Endodermal cell (in vitro differentiated cells): ENCODE measurements at regions not wholly inside any gene's neighbourhood (a gene's known extent, or its start where the extent isn't known, plus 50 kb on each side); places are given as distances from the start of the nearest gene placed in this dataset.

Source experiments
- DNase-seq: peaks from one replicate; pipeline ENCODE4 v3.0.0-alpha.2; 2017
- H3K27ac ChIP-seq: 2 replicates; pipeline ENCODE4 v1.5.1; 2013; ENCODE audit warnings: mild to moderate bottlenecking, low read depth, low read length, moderate library complexity
- H3K27me3 ChIP-seq: 2 replicates; pipeline ENCODE4 v1.6.1; 2013; ENCODE audit warnings: mild to moderate bottlenecking, low read length, moderate library complexity; ENCODE audit not compliant: insufficient read depth, control insufficient read depth, poor library complexity, severe bottlenecking
- H3K36me3 ChIP-seq: 2 replicates; pipeline ENCODE4 v1.7.0; 2013; ENCODE audit warnings: mild to moderate bottlenecking, low read length, moderate library complexity; ENCODE audit not compliant: control insufficient read depth, insufficient read depth
- H3K4me1 ChIP-seq: one replicate; pipeline ENCODE4 v1.7.0; 2013; ENCODE audit warnings: low read length; ENCODE audit not compliant: control insufficient read depth, insufficient read depth
- H3K4me3 ChIP-seq: 2 replicates; pipeline ENCODE4 v1.5.1; 2013; ENCODE audit warnings: mild to moderate bottlenecking, low read length, moderate library complexity
- H3K9ac ChIP-seq: 2 replicates; pipeline ENCODE4 v1.6.1; 2013; ENCODE audit warnings: mild to moderate bottlenecking, low read length, moderate library complexity; ENCODE audit not compliant: poor library complexity, severe bottlenecking; ENCODE audit errors: extremely low read depth
- H3K9me3 ChIP-seq: 2 replicates; pipeline ENCODE4 v1.6.1; 2013; ENCODE audit warnings: mild to moderate bottlenecking, low read length, moderate library complexity; ENCODE audit not compliant: control insufficient read depth
- H3K27ac Mint-ChIP-seq: 2 replicates; pipeline ENCODE4 v1.8.0; 2020; ENCODE audit warnings: mixed read lengths
- H3K27me3 Mint-ChIP-seq: 2 replicates; pipeline ENCODE4 v1.8.0; 2021; ENCODE audit warnings: mild to moderate bottlenecking, mixed read lengths; ENCODE audit not compliant: insufficient read depth
- H3K36me3 Mint-ChIP-seq: 2 replicates; pipeline ENCODE4 v1.8.0; 2020; ENCODE audit warnings: low read depth, mixed read lengths
- H3K4me1 Mint-ChIP-seq: 2 replicates; pipeline ENCODE4 v1.8.0; 2020; ENCODE audit warnings: mixed read lengths
- H3K4me3 Mint-ChIP-seq: 2 replicates; pipeline ENCODE4 v1.8.0; 2020; ENCODE audit warnings: mild to moderate bottlenecking, moderate library complexity, mixed read lengths
- H3K9me3 Mint-ChIP-seq: 2 replicates; pipeline ENCODE4 v1.8.0; 2020; ENCODE audit warnings: mild to moderate bottlenecking, mixed read lengths
- WGBS, 2 experiments: methylation state at CpG; one replicate each; pipeline versions ENCODE4 v1.1.5 to v1.1.7; 2013; ENCODE audit warnings: missing lambda C conversion rate in 2 of 2, mixed read lengths in 1 of 2; ENCODE audit not compliant: insufficient coverage in 1 of 2, insufficient read length in 1 of 2; 5-methylcytosine and 5-hydroxymethylcytosine counted together
- TF ChIP-seq, protein P1 (sequence below): fragments of 200-600 bp; sonication (generic); conservative IDR thresholded peaks from 2 replicates; pipeline ENCODE4 v1.5.0; 2021; ENCODE audit warnings: antibody characterized with exemption, mild to moderate bottlenecking

GRCh38 chr13:36548129-36548528 is 115.8 kb downstream of the CCNA1 start:
- no peaks in the 10 kb centered on the region for H3K36me3 ChIP-seq
- no peaks in the 10 kb centered on the region for H3K36me3 Mint-ChIP-seq
- H3K9ac ChIP-seq = no peak overlapping the region
- H3K4me3 Mint-ChIP-seq = no peak overlapping the region
- 80 to 83% methylated on average over 7 to 9 of the region's 9 CpGs for WGBS, 2 experiments
- no peaks in the 10 kb centered on the region for H3K9me3 Mint-ChIP-seq
- no peak for DNase-seq
- H3K4me1 ChIP-seq = no peaks in the 10 kb centered on the region
- H3K27ac ChIP-seq = no peak overlapping the region
- no peaks in the 10 kb centered on the region for H3K9me3 ChIP-seq
- H3K27me3 Mint-ChIP-seq = peaks cover 4% of the 10 kb centered on the region
- no peak overlapping the region for H3K27ac Mint-ChIP-seq
- TF ChIP-seq, protein P1, sequence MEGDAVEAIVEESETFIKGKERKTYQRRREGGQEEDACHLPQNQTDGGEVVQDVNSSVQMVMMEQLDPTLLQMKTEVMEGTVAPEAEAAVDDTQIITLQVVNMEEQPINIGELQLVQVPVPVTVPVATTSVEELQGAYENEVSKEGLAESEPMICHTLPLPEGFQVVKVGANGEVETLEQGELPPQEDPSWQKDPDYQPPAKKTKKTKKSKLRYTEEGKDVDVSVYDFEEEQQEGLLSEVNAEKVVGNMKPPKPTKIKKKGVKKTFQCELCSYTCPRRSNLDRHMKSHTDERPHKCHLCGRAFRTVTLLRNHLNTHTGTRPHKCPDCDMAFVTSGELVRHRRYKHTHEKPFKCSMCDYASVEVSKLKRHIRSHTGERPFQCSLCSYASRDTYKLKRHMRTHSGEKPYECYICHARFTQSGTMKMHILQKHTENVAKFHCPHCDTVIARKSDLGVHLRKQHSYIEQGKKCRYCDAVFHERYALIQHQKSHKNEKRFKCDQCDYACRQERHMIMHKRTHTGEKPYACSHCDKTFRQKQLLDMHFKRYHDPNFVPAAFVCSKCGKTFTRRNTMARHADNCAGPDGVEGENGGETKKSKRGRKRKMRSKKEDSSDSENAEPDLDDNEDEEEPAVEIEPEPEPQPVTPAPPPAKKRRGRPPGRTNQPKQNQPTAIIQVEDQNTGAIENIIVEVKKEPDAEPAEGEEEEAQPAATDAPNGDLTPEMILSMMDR = no peak
- no peak overlapping the region for H3K4me3 ChIP-seq
- no peaks in the 10 kb centered on the region for H3K27me3 ChIP-seq
- H3K4me1 Mint-ChIP-seq = no peaks in the 10 kb centered on the region

- no peaks in the 10 kb centered on the region for H3K36me3 ChIP-seq
- no peaks in the 10 kb centered on the region for H3K9me3 ChIP-seq
- no peak overlapping the region for H3K4me3 ChIP-seq
- no peaks in the 10 kb centered on the region for H3K36me3 Mint-ChIP-seq
- H3K27me3 Mint-ChIP-seq = peaks cover 4% of the 10 kb centered on the region
- H3K9ac ChIP-seq = no peak overlapping the region
- no peaks in the 10 kb centered on the region for H3K9me3 Mint-ChIP-seq
- no peak for DNase-seq
- no peaks in the 10 kb centered on the region for H3K4me1 ChIP-seq
- TF ChIP-seq, protein P1 = no peak
- H3K27ac Mint-ChIP-seq = no peak overlapping the region
- no peaks in the 10 kb centered on the region for H3K4me1 Mint-ChIP-seq
- H3K4me3 Mint-ChIP-seq = no peak overlapping the region
- WGBS, 2 experiments = 96% methylated on average over 2 of the region's 2 CpGs; no CpG with 5 or more reads in 1 of the 2 experiments
- no peak overlapping the region for H3K27ac ChIP-seq
- no peaks in the 10 kb centered on the region for H3K27me3 ChIP-seq
Observed at GRCh38 chr13:36549126-36549702, 116.9 kb downstream of the CCNA1 start.

GRCh38 chr13:36549755-36550154 is 117.5 kb downstream of the CCNA1 start:
- H3K27me3 Mint-ChIP-seq = peaks cover 4% of the 10 kb centered on the region
- WGBS, 2 experiments = 70 to 91% methylated on average over 4 to 7 of the region's 7 CpGs
- DNase-seq = no peak
- Histone ChIP-seq H3K9ac (no peak overlapping the region), H3K4me3 (no peak overlapping the region), H3K27ac (no peak overlapping the region), H3K36me3 (no peaks in the 10 kb centered on the region), H3K27me3 (no peaks in the 10 kb centered on the region), H3K4me1 (no peaks in the 10 kb centered on the region), H3K9me3 (no peaks in the 10 kb centered on the region)
- no peaks in the 10 kb centered on the region for H3K4me1 Mint-ChIP-seq
- H3K36me3 Mint-ChIP-seq = no peaks in the 10 kb centered on the region
- TF ChIP-seq, protein P1 = no peak
- no peak overlapping the region for H3K4me3 Mint-ChIP-seq
- no peaks in the 10 kb centered on the region for H3K9me3 Mint-ChIP-seq
- H3K27ac Mint-ChIP-seq = no peak overlapping the region
